Renal pelvis (tissue), 1 donor: ENCODE measurements at regions not wholly inside any gene's neighbourhood (a gene's known extent, or its start where the extent isn't known, plus 50 kb on each side); places are given as distances from the start of the nearest gene placed in this dataset.
A peak's percentile ranks its signal among the peaks of the same experiment; 100 is the strongest.
"Not testable (repeated sequence)": the region's sequence is repeated elsewhere in the genome, so short reads cannot be mapped to it uniquely, and the experiment has no call there.

ENCODE experiments used
- DNase-seq: peaks from one replicate; pipeline ENCODE4 v3.0.0-alpha.2; 2013

GRCh38 chr4:3926969-3927755, 161.0 kb downstream of the ADRA2C start:
- DNase-seq: not testable (repeated sequence)

GRCh38 chr4:3929431-3929830, 163.2 kb downstream of the ADRA2C start:
- not testable (repeated sequence) for DNase-seq

- DNase-seq: not testable (repeated sequence)
Measured at GRCh38 chr4:3932734-3933133, 166.5 kb downstream of the ADRA2C start.

GRCh38 chr4:3935406-3935805, 169.2 kb downstream of the ADRA2C start:
- not testable (repeated sequence) for DNase-seq

- DNase-seq: no peak
Measured at GRCh38 chr4:3936184-3936583, 170.0 kb downstream of the ADRA2C start.

- not testable (repeated sequence) for DNase-seq
Measured at GRCh38 chr4:3937849-3938562, 171.8 kb downstream of the ADRA2C start.

- not testable (repeated sequence) for DNase-seq
Measured at GRCh38 chr4:3938676-3939075, 172.5 kb downstream of the ADRA2C start.

GRCh38 chr4:3939954-3940591, 173.9 kb downstream of the ADRA2C start:
- not testable (repeated sequence) for DNase-seq

- DNase-seq: not testable (repeated sequence)
Measured at GRCh38 chr4:3941735-3942522, 175.7 kb downstream of the ADRA2C start.

GRCh38 chr4:3942569-3942971, 176.4 kb downstream of the ADRA2C start:
- DNase-seq: not testable (repeated sequence)

- DNase-seq: not testable (repeated sequence)
Measured at GRCh38 chr4:3943051-3943450, 176.9 kb downstream of the ADRA2C start.

GRCh38 chr4:3945511-3946290, 179.5 kb downstream of the ADRA2C start:
- DNase-seq: no peak

- not testable (repeated sequence) for DNase-seq
Measured at GRCh38 chr4:3946553-3946952, 180.4 kb downstream of the ADRA2C start.

- not testable (repeated sequence) for DNase-seq
Measured at GRCh38 chr4:3947761-3948160, 181.6 kb downstream of the ADRA2C start.

GRCh38 chr4:3948210-3948609, 182.0 kb downstream of the ADRA2C start:
- not testable (repeated sequence) for DNase-seq

- DNase-seq: not testable (repeated sequence)
Measured at GRCh38 chr4:3949916-3950315, 183.7 kb downstream of the ADRA2C start.

GRCh38 chr4:3952443-3953139, 186.4 kb downstream of the ADRA2C start:
- DNase-seq: not testable (repeated sequence)

- DNase-seq: not testable (repeated sequence)
Measured at GRCh38 chr4:3953140-3953489, 186.9 kb downstream of the ADRA2C start.

- peak; percentile 23 for DNase-seq
Measured at GRCh38 chr4:3954540-3955320, 188.5 kb downstream of the ADRA2C start.
